WERI-Rb-1 (cell line): ENCODE measurements at regions not wholly inside any gene's neighbourhood (a gene's known extent, or its start where the extent isn't known, plus 50 kb on each side); places are given as distances from the start of the nearest gene placed in this dataset.

ENCODE experiments used
- DNase-seq: peaks from one replicate; pipeline ENCODE4 v3.0.0-alpha.2; 2020
- H3K27ac ChIP-seq: fragments of 250-450 bp; sonication (Bioruptor Pico); 2 replicates; pipeline ENCODE4 v1.5.1; 2020; ENCODE audit warnings: mild to moderate bottlenecking, moderate library complexity
- H3K27me3 ChIP-seq: fragments of 250-450 bp; sonication (Bioruptor Pico); 2 replicates; pipeline ENCODE4 v1.5.1; 2021; ENCODE audit warnings: mild to moderate bottlenecking, low read depth, moderate library complexity; ENCODE audit not compliant: insufficient read depth, severe bottlenecking
- H3K36me3 ChIP-seq: fragments of 250-450 bp; sonication (Bioruptor Pico); 2 replicates; pipeline ENCODE4 v1.5.1; 2020; ENCODE audit warnings: mild to moderate bottlenecking, moderate library complexity
- H3K4me3 ChIP-seq: 2 replicates; pipeline ENCODE4 v1.5.1; 2011; ENCODE audit warnings: low read depth, mild to moderate bottlenecking, control low read depth, low read length
- H3K9me3 ChIP-seq: fragments of 250-450 bp; sonication (Bioruptor Pico); 2 replicates; pipeline ENCODE4 v1.5.1; 2021; ENCODE audit warnings: mild to moderate bottlenecking, moderate library complexity; ENCODE audit not compliant: severe bottlenecking
- CTCF ChIP-seq: IDR thresholded peaks from 2 replicates; pipeline ENCODE4 v1.5.1; 2011; ENCODE audit warnings: low read depth, mild to moderate bottlenecking, control low read depth, inconsistent platforms, low read length

GRCh38 chr6:81495999-81496398 lies 256.5 kb downstream of the TENT5A start:
- H3K27ac ChIP-seq, result no peak overlapping the region
- no peaks in the 10 kb centered on the region for H3K27me3 ChIP-seq
- H3K9me3 ChIP-seq, result no peaks in the 10 kb centered on the region
- DNase-seq, result no peak
- no peak for TF ChIP-seq CTCF
- no peaks in the 10 kb centered on the region for H3K36me3 ChIP-seq
- H3K4me3 ChIP-seq, result no peak overlapping the region

GRCh38 chr6:81491454-81492101 lies 260.9 kb downstream of the TENT5A start:
- Histone ChIP-seq H3K27me3 (no peaks in the 10 kb centered on the region), H3K27ac (no peak overlapping the region), H3K9me3 (no peaks in the 10 kb centered on the region), H3K36me3 (no peaks in the 10 kb centered on the region), H3K4me3 (no peak overlapping the region)
- no peak for DNase-seq
- no peak for TF ChIP-seq CTCF

- TF ChIP-seq CTCF, result no peak
- Histone ChIP-seq H3K27ac (no peak overlapping the region), H3K36me3 (no peaks in the 10 kb centered on the region), H3K4me3 (no peak overlapping the region), H3K27me3 (no peaks in the 10 kb centered on the region), H3K9me3 (no peaks in the 10 kb centered on the region)
- no peak for DNase-seq
These were observed 265.0 kb downstream of the TENT5A start for GRCh38 chr6:81487489-81487888.

GRCh38 chr6:81486234-81486633 lies 266.2 kb downstream of the TENT5A start:
- Histone ChIP-seq H3K36me3 (no peaks in the 10 kb centered on the region), H3K4me3 (no peak overlapping the region), H3K27me3 (no peaks in the 10 kb centered on the region), H3K9me3 (no peaks in the 10 kb centered on the region), H3K27ac (no peak overlapping the region)
- TF ChIP-seq CTCF, result no peak
- DNase-seq, result no peak

GRCh38 chr6:81485395-81485794 lies 267.1 kb downstream of the TENT5A start:
- Histone ChIP-seq H3K4me3 (no peak overlapping the region), H3K27me3 (no peaks in the 10 kb centered on the region), H3K27ac (no peak overlapping the region), H3K9me3 (no peaks in the 10 kb centered on the region), H3K36me3 (no peaks in the 10 kb centered on the region)
- no peak for TF ChIP-seq CTCF
- DNase-seq, result no peak

- TF ChIP-seq CTCF, result no peak
- DNase-seq, result no peak
- Histone ChIP-seq H3K9me3 (no peaks in the 10 kb centered on the region), H3K27ac (no peak overlapping the region), H3K4me3 (no peak overlapping the region), H3K36me3 (no peaks in the 10 kb centered on the region), H3K27me3 (no peaks in the 10 kb centered on the region)
These were observed 268.2 kb downstream of the TENT5A start for GRCh38 chr6:81484251-81484650.
